ENCODE measurements at regions not wholly inside any gene's neighbourhood (a gene's known extent, or its start where the extent isn't known, plus 50 kb on each side); places are given as distances from the start of the nearest gene placed in this dataset.

DNA sequence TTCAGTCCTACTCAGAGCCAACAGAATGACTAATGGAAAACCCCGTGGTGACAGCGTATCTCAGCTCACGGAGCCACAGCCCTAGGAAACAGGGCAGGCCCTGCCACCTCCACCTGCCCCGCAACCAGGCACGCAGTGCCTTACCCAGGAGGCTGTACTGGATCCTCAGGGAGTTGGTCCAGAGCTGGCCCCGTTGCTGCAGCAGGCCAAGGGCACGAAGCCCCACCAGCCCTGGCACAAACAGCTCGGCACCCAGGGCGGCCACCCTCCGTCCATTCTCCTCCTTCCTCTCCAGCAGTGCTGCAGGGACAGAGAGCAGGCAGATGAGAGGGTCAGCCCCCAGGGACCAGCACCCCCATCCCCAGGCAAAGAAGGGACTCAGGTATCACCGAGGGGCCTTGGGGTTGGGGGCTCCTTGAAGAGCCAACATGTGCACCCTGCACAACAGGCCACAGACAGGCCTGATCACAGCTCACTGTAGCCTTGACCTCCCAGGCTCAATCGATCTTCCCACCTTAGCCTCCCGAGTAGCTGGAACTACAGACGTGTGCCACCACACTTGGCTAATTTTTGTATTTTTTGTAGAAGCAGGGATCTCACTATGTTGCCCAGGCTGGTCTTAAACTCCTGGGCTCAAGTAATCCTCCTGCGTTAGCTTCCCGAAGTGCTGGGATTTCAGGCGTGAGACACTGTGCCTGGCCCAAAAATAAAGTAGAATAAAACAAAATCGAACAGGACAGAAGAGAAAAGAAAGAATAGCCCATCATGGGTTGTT lies 115.7 kb downstream of the RMI2 start:
- Mint-ChIP-seq H3K27ac (no peak overlapping the region), H3K9me3 (no peaks in the 10 kb centered on the region), H3K27me3 (no peaks in the 10 kb centered on the region), H3K36me3 (ENCODE audit: insufficient read depth) (peaks cover 10% of the 10 kb centered on the region), H3K4me1 (ENCODE audit: low read depth in 2 of 2) (no peaks in the 10 kb centered on the region), H3K4me3 (no peak overlapping the region)
- ATAC-seq (replicated peaks) (no peak), DNase-seq (no peak)

- DNase-seq (no peak), ATAC-seq (replicated peaks) (no peak)
- no peak overlapping the region for H3K4me3 Mint-ChIP-seq
- peaks cover 10% of the 10 kb centered on the region for H3K36me3 Mint-ChIP-seq (ENCODE audit: insufficient read depth)
- H3K27me3 Mint-ChIP-seq = no peaks in the 10 kb centered on the region
- H3K27ac Mint-ChIP-seq = no peak overlapping the region
- H3K4me1 Mint-ChIP-seq (ENCODE audit: low read depth in 2 of 2) = no peaks in the 10 kb centered on the region
- no peaks in the 10 kb centered on the region for H3K9me3 Mint-ChIP-seq
Measured at GRCh38 chr16:11461595-11461990, 116.3 kb downstream of the RMI2 start.

GRCh38 chr16:11462036-11462435 lies 116.8 kb downstream of the RMI2 start:
- no peak overlapping the region for H3K27ac Mint-ChIP-seq
- DNase-seq (no peak), ATAC-seq (replicated peaks) (no peak)
- H3K4me3 Mint-ChIP-seq = no peak overlapping the region
- peaks cover 9% of the 10 kb centered on the region for H3K36me3 Mint-ChIP-seq (ENCODE audit: insufficient read depth)
- H3K9me3 Mint-ChIP-seq = no peaks in the 10 kb centered on the region
- no peaks in the 10 kb centered on the region for H3K4me1 Mint-ChIP-seq (ENCODE audit: low read depth in 2 of 2)
- H3K27me3 Mint-ChIP-seq = no peaks in the 10 kb centered on the region

- no peaks in the 10 kb centered on the region for H3K27me3 Mint-ChIP-seq
- no peak overlapping the region for H3K27ac Mint-ChIP-seq
- no peak for ATAC-seq (replicated peaks)
Measured at GRCh38 chr16:11462861-11463260, 117.6 kb downstream of the RMI2 start.

GRCh38 chr16:11464241-11464640 lies 119.0 kb downstream of the RMI2 start:
- H3K4me3 Mint-ChIP-seq = no peak overlapping the region
- no peaks in the 10 kb centered on the region for H3K9me3 Mint-ChIP-seq
- ATAC-seq (replicated peaks) = no peak
- H3K27ac Mint-ChIP-seq = no peak overlapping the region
- H3K36me3 Mint-ChIP-seq (ENCODE audit: insufficient read depth) = peaks cover 8% of the 10 kb centered on the region
- no peaks in the 10 kb centered on the region for H3K27me3 Mint-ChIP-seq
- DNase-seq = no peak
- no peaks in the 10 kb centered on the region for H3K4me1 Mint-ChIP-seq (ENCODE audit: low read depth in 2 of 2)

More at GRCh38 chr16:11462861-11463260, 117.6 kb downstream of the RMI2 start:
- Mint-ChIP-seq H3K4me1 (ENCODE audit: low read depth in 2 of 2) (no peaks in the 10 kb centered on the region), H3K9me3 (no peaks in the 10 kb centered on the region), H3K36me3 (ENCODE audit: insufficient read depth) (peaks cover 5% of the 10 kb centered on the region), H3K4me3 (no peak overlapping the region)
- DNase-seq = no peak

- no peaks in the 10 kb centered on the region for H3K4me1 Mint-ChIP-seq (ENCODE audit: low read depth in 2 of 2)
- no peaks in the 10 kb centered on the region for H3K27me3 Mint-ChIP-seq
- DNase-seq (no peak), ATAC-seq (replicated peaks) (no peak)
- H3K27ac Mint-ChIP-seq = no peak overlapping the region
- no peaks in the 10 kb centered on the region for H3K9me3 Mint-ChIP-seq
- no peak overlapping the region for H3K4me3 Mint-ChIP-seq
- H3K36me3 Mint-ChIP-seq (ENCODE audit: insufficient read depth) = peaks cover 9% of the 10 kb centered on the region
Measured at GRCh38 chr16:11465675-11466074, 120.4 kb downstream of the RMI2 start.

DNA sequence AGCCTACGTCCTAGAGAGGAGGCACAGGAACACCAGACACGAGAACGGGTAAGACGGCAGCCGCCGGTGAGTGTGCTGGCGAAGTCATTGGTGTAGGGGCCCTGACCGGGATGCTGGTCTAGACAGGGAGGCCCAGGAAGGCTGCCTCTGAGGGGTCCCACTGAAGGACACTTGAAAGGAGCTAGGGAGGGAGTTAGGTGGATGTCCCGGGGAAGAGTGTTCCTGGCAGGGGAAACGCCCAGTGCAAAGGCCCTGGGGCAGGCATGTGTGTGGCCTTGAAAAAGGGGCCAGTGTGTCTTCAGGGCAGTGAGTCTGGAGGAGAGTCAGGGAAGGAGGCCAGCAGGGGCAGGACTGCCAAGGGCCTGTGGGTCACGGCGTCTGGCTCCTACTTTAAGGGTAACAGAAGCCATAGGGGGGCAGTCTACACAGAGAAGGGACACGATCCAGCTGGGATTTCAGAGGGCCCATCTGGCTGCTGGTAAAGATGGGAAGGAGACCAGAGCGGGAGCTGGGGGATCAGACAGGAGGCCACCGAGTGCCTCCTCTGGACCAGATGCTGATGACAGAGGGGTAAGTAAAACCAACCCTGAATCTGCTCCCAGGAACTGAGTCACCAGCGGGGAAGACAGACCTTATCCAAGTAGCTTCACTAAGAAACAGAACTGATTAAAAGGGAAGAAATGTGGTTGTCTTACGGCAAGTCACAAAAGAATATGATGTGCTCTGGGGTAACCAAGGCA lies 115.9 kb downstream of the LITAF start:
- DNase-seq = no peak
- ATAC-seq (replicated peaks) = no peak
- H3K27ac Mint-ChIP-seq = peak overlapping the region in 1 of 2 donors; percentile 24

DNA sequence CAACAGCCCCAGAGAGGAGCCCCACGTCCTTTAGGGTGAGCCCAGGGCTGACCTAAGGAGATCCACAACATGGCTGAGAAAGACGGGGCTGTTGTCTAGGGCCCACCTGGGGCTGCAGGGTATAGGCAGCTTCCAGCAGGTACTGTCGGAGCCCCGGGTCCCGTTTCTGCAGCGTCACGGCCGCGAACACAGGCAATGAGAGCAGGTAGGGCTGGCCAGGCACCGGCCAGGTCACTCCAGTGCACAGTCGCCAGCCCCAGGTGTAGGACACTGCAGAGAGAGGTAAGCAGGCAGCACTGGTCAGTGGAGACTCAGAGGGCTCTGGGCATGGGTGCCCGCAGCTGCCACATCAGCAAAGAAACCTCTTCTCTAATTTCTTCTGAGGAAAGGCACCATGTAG lies 115.2 kb downstream of the LITAF start:
- H3K36me3 Mint-ChIP-seq (ENCODE audit: insufficient read depth) = peaks cover 8% of the 10 kb centered on the region
- H3K9me3 Mint-ChIP-seq = no peaks in the 10 kb centered on the region
- H3K4me3 Mint-ChIP-seq = no peak overlapping the region

More for the DNA sequence above, 115.9 kb downstream of the LITAF start:
- H3K4me1 Mint-ChIP-seq (ENCODE audit: low read depth in 2 of 2) = no peaks in the 10 kb centered on the region
- H3K36me3 Mint-ChIP-seq (ENCODE audit: insufficient read depth) = peaks cover 8% of the 10 kb centered on the region
- no peaks in the 10 kb centered on the region for H3K9me3 Mint-ChIP-seq
- no peak overlapping the region for H3K4me3 Mint-ChIP-seq
- no peaks in the 10 kb centered on the region for H3K27me3 Mint-ChIP-seq

DNA sequence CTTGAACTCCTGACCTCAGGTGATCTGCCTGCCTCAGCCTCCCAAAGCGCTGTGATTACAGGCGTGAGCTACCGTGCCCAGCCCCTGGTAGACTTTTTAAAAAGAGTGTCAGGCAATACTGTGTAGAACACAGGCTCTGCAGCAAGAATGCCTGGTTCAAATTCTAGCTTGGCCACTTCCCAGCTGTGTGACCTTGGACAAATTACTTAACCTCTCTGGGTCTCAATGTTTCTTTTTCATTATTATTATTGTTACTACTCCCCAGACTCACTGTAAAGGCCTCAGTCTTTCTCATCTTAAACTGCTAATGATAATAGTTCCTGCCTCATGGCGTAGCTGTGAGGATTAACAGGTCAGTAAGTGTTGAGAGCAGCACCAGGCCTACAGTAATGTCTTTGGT lies 114.3 kb downstream of the LITAF start:
- Mint-ChIP-seq H3K27ac (no peak overlapping the region), H3K4me3 (no peak overlapping the region), H3K9me3 (no peaks in the 10 kb centered on the region), H3K4me1 (ENCODE audit: low read depth in 2 of 2) (no peaks in the 10 kb centered on the region), H3K27me3 (no peaks in the 10 kb centered on the region), H3K36me3 (ENCODE audit: insufficient read depth) (peaks cover 8% of the 10 kb centered on the region)
- no peak for DNase-seq
- ATAC-seq (replicated peaks) = no peak

More for the DNA sequence above, 115.2 kb downstream of the LITAF start:
- Mint-ChIP-seq H3K4me1 (ENCODE audit: low read depth in 2 of 2) (no peaks in the 10 kb centered on the region), H3K27ac (no peak overlapping the region), H3K27me3 (no peaks in the 10 kb centered on the region)
- ATAC-seq (replicated peaks) (no peak), DNase-seq (no peak)

- ATAC-seq (replicated peaks) = no peak
- Mint-ChIP-seq H3K36me3 (ENCODE audit: insufficient read depth) (peaks cover 8% of the 10 kb centered on the region), H3K9me3 (no peaks in the 10 kb centered on the region)
Measured at GRCh38 chr16:11472851-11473250, 113.9 kb downstream of the LITAF start.

GRCh38 chr16:11473728-11474127 lies 113.0 kb downstream of the LITAF start:
- H3K36me3 Mint-ChIP-seq (ENCODE audit: insufficient read depth) = peaks cover 8% of the 10 kb centered on the region
- H3K4me1 Mint-ChIP-seq (ENCODE audit: low read depth in 2 of 2) = no peaks in the 10 kb centered on the region
- ATAC-seq (replicated peaks) (no peak), DNase-seq (no peak)
- H3K4me3 Mint-ChIP-seq = no peak overlapping the region
- H3K27ac Mint-ChIP-seq = no peak overlapping the region
- no peaks in the 10 kb centered on the region for H3K9me3 Mint-ChIP-seq
- no peaks in the 10 kb centered on the region for H3K27me3 Mint-ChIP-seq

More at GRCh38 chr16:11472851-11473250, 113.9 kb downstream of the LITAF start:
- no peaks in the 10 kb centered on the region for H3K27me3 Mint-ChIP-seq
- no peaks in the 10 kb centered on the region for H3K4me1 Mint-ChIP-seq (ENCODE audit: low read depth in 2 of 2)
- no peak for DNase-seq
- H3K4me3 Mint-ChIP-seq = no peak overlapping the region
- H3K27ac Mint-ChIP-seq = no peak overlapping the region

GRCh38 chr16:11474617-11475291 lies 112.0 kb downstream of the LITAF start:
- H3K27me3 Mint-ChIP-seq = no peaks in the 10 kb centered on the region
- H3K27ac Mint-ChIP-seq = no peak overlapping the region
- H3K9me3 Mint-ChIP-seq = no peaks in the 10 kb centered on the region
- ATAC-seq (replicated peaks) (no peak), DNase-seq (no peak)
- peaks cover 5% of the 10 kb centered on the region for H3K36me3 Mint-ChIP-seq (ENCODE audit: insufficient read depth)
- H3K4me3 Mint-ChIP-seq = no peak overlapping the region
- H3K4me1 Mint-ChIP-seq (ENCODE audit: low read depth in 2 of 2) = no peaks in the 10 kb centered on the region

DNA sequence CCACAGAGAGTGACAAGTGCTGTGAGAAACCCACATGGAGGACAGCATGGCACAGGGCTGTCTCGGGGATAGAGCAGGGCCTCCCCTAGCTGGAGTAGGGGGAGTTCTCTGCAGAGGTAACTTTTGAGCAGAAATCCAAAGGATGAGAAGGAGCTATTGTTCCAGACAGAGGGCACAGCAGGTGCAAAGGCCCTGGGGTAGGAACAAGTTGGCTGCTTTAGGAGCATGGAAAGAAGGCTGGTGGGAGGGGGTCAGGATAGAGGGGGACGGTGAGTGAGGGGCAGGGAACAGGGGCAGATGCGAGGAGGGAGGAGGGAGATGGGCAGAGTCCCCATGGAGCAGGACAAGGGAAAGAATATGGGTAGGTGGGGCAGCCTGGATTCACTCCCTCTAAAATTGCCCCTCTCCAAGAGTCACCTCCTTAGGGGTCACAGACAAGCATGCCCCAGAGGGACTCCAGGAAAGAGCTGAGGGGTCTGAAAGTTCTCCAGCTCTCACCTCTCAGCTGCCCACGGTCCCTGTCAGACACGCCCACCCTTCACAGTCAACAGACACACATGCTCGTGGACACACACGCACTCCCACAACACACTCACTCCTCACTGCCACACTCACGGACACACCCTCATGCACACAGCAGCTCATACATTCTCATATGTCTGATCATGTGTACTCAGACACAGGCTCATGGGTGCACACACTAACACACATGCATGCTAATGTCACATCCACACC lies 110.7 kb downstream of the LITAF start:
- H3K27me3 Mint-ChIP-seq = no peaks in the 10 kb centered on the region
- no peaks in the 10 kb centered on the region for H3K4me1 Mint-ChIP-seq (ENCODE audit: low read depth in 2 of 2)
- no peak for DNase-seq
- H3K4me3 Mint-ChIP-seq = no peak overlapping the region
- no peak for ATAC-seq (replicated peaks)
- H3K9me3 Mint-ChIP-seq = peaks cover 3 to 7% of the 10 kb centered on the region in 2 donors
- peaks cover 3% of the 10 kb centered on the region for H3K36me3 Mint-ChIP-seq (ENCODE audit: insufficient read depth)
- H3K27ac Mint-ChIP-seq = peak overlapping the region in 1 of 2 donors; percentile 20
